ENCODE measurements at regions not wholly inside any gene's neighbourhood (a gene's known extent, or its start where the extent isn't known, plus 50 kb on each side); places are given as distances from the start of the nearest gene placed in this dataset.

DNA sequence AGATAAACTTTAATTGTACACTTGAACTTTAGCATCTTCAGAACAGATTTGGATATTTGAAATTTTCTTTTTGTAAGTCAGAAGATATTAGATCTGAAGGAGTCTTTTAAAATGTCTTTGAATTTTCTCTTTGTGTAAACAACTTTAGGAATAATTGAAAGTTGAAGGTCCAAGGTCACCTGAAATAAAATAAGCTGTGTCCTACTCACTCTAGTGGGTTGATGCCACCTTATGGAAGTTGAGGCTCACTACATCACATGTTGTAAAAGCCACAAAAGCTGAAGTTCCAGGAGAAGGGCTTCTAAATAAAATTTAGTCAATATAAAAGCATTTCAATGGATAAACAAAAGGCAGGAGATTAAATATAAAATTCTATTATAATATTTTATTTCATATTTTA is 122.0 kb upstream of the ATXN7L3B start:
- Histone ChIP-seq H3K9me3 (ENCODE audit: insufficient read depth, low read depth) (no peaks in the 10 kb centered on the region), H3F3A (ENCODE audit: insufficient read depth, low read depth) (no peaks in the 10 kb centered on the region), H3K79me2 (ENCODE audit: low read depth) (no peaks in the 10 kb centered on the region), H3K27me3 (ENCODE audit: insufficient read depth, low read depth) (no peaks in the 10 kb centered on the region), H3K36me3 (ENCODE audit: low read depth) (no peaks in the 10 kb centered on the region), H3K4me1 (replicated peaks; ENCODE audit: insufficient read depth) (no peaks in the 10 kb centered on the region), H4K20me1 (ENCODE audit: insufficient read depth) (peaks cover 3% of the 10 kb centered on the region; the same call in 1 of the 2 replicates), H2AFZ (no peak overlapping the region), H3K4me2 (no peak overlapping the region), H3K9me2 (ENCODE audit: insufficient read depth) (no peaks in the 10 kb centered on the region), H3K4me3 (no peak overlapping the region), H3K27ac (no peak overlapping the region)
- no peak for DNase-seq
- intact Hi-C loops (cut with micrococcal nuclease; ENCODE audit: unreplicated experiment), result loop anchor here (5.0 kb wide), 2 partner anchors 232 to 478 kb away; no protein-coding TSS in a partner anchor
- TF ChIP-seq EZH2 (IDR thresholded peaks at IDR 0.05; ENCODE audit: low read depth), result no peak
- TF ChIP-seq, protein P1, sequence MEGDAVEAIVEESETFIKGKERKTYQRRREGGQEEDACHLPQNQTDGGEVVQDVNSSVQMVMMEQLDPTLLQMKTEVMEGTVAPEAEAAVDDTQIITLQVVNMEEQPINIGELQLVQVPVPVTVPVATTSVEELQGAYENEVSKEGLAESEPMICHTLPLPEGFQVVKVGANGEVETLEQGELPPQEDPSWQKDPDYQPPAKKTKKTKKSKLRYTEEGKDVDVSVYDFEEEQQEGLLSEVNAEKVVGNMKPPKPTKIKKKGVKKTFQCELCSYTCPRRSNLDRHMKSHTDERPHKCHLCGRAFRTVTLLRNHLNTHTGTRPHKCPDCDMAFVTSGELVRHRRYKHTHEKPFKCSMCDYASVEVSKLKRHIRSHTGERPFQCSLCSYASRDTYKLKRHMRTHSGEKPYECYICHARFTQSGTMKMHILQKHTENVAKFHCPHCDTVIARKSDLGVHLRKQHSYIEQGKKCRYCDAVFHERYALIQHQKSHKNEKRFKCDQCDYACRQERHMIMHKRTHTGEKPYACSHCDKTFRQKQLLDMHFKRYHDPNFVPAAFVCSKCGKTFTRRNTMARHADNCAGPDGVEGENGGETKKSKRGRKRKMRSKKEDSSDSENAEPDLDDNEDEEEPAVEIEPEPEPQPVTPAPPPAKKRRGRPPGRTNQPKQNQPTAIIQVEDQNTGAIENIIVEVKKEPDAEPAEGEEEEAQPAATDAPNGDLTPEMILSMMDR (conservative IDR thresholded peaks at IDR 0.05), result peak; percentile 62
- no TSS peak for BruUV-seq (replicated peaks)
- ChIA-PET CTCF (no interaction called here), POLR2A (ENCODE audit: unreplicated experiment) (no interaction called here)

DNA sequence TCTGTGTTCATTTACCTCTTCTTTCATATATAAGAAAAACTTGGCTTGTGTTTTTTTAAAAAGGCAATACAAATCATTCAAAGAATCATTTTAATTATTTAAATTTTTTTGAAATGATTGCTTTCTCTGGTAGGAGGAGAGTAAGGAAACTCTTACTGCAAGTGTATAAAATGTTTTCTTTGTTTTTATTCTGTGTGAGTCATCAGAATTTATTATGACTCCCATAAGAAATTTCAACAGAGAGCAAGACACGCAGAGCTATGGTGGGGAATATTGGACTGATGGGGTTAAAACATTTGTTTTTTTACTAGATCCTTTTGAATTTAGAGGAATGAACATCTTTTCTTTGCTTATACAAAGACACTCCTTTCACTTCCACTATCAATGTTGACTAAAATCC is 119.1 kb upstream of the ATXN7L3B start:
- H4K20me1 ChIP-seq (ENCODE audit: insufficient read depth), result peaks cover 3% of the 10 kb centered on the region; the same call in 1 of the 2 replicates
- CTCF ChIA-PET, result no interaction called here
- no peak overlapping the region for H2AFZ ChIP-seq
- POLR2A ChIA-PET (ENCODE audit: unreplicated experiment), result no interaction called here
- H3K4me2 ChIP-seq, result no peak overlapping the region
- H3K79me2 ChIP-seq (ENCODE audit: low read depth), result no peaks in the 10 kb centered on the region
- no peaks in the 10 kb centered on the region for H3K27me3 ChIP-seq (ENCODE audit: insufficient read depth, low read depth)
- no peaks in the 10 kb centered on the region for H3K36me3 ChIP-seq (ENCODE audit: low read depth)
- BruUV-seq (replicated peaks), result no TSS peak
- no peaks in the 10 kb centered on the region for H3K9me3 ChIP-seq (ENCODE audit: insufficient read depth, low read depth)
- intact Hi-C loops (cut with micrococcal nuclease; ENCODE audit: unreplicated experiment), result loop anchor here (5.0 kb wide), 2 partner anchors 229 to 481 kb away; no protein-coding TSS in a partner anchor
- no peak for DNase-seq
- no peaks in the 10 kb centered on the region for H3K9me2 ChIP-seq (ENCODE audit: insufficient read depth)
- TF ChIP-seq EZH2 (IDR thresholded peaks at IDR 0.05; ENCODE audit: low read depth), result no peak
- TF ChIP-seq, protein P1 (conservative IDR thresholded peaks at IDR 0.05), result no peak
- H3K4me3 ChIP-seq, result no peak overlapping the region
- no peaks in the 10 kb centered on the region for H3K4me1 ChIP-seq (replicated peaks; ENCODE audit: insufficient read depth)
- H3K27ac ChIP-seq, result no peak overlapping the region
- no peaks in the 10 kb centered on the region for H3F3A ChIP-seq (ENCODE audit: insufficient read depth, low read depth)

DNA sequence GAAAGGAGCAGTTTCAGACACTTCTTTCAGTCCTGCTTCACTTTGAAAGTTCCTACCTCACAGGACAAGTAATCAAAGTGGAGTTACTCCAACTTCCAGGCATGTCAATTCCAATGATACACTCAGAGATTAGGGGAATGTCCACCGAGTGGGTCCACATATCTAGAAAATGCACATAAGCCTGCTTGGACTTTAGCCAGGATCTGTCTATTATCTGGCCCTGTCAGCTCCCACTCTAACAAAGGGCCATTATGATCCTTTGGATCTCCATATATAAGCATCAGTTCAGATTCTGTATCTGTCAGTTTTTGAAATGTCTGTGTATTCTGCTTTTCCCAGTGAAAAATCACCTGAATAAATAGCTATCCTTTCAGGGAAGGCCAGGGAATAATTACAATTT is 112.9 kb upstream of the ATXN7L3B start:
- POLR2A ChIA-PET (ENCODE audit: unreplicated experiment), result no interaction called here
- no peak overlapping the region for H2AFZ ChIP-seq
- BruUV-seq (replicated peaks), result no TSS peak
- no peaks in the 10 kb centered on the region for H3F3A ChIP-seq (ENCODE audit: insufficient read depth, low read depth)
- H4K20me1 ChIP-seq (ENCODE audit: insufficient read depth), result no peaks in the 10 kb centered on the region
- no peaks in the 10 kb centered on the region for H3K27me3 ChIP-seq (ENCODE audit: insufficient read depth, low read depth)
- CTCF ChIA-PET, result no interaction called here
- no peaks in the 10 kb centered on the region for H3K9me3 ChIP-seq (ENCODE audit: insufficient read depth, low read depth)
- no peaks in the 10 kb centered on the region for H3K4me1 ChIP-seq (replicated peaks; ENCODE audit: insufficient read depth)
- no peak for TF ChIP-seq EZH2 (IDR thresholded peaks at IDR 0.05; ENCODE audit: low read depth)
- TF ChIP-seq, protein P1 (conservative IDR thresholded peaks at IDR 0.05), result no peak
- H3K4me2 ChIP-seq, result no peak overlapping the region
- no peaks in the 10 kb centered on the region for H3K36me3 ChIP-seq (ENCODE audit: low read depth)
- intact Hi-C loops (cut with micrococcal nuclease; ENCODE audit: unreplicated experiment), result no loop called here
- H3K27ac ChIP-seq, result no peak overlapping the region
- DNase-seq, result no peak
- H3K79me2 ChIP-seq (ENCODE audit: low read depth), result no peaks in the 10 kb centered on the region
- no peak overlapping the region for H3K4me3 ChIP-seq
- no peaks in the 10 kb centered on the region; the same call in 1 of the 2 replicates for H3K9me2 ChIP-seq (ENCODE audit: insufficient read depth)
